Ovary (tissue), 3 donors: ENCODE measurements at regions not wholly inside any gene's neighbourhood (a gene's known extent, or its start where the extent isn't known, plus 50 kb on each side); places are given as distances from the start of the nearest gene placed in this dataset.
"Not testable (repeated sequence)": the region's sequence is repeated elsewhere in the genome, so short reads cannot be mapped to it uniquely, and the experiment has no call there.

Experiments used
- CTCF ChIP-seq, 3 donors: fragments of 450-650 bp in 2 of 3; fragments of 200-600 bp in 1 of 3; IDR thresholded peaks; one replicate each; pipeline versions ENCODE4 v1.5.1 to v1.8.0; 2016 to 2022; ENCODE audit warnings: antibody characterized with exemption in 3 of 3, mild to moderate bottlenecking in 1 of 3
- EP300 ChIP-seq: sonication (generic); formaldehyde crosslinking; IDR thresholded peaks from one replicate; pipeline ENCODE4 v1.6.1; 2017; ENCODE audit warnings: antibody characterized with exemption
- donor health status: DM: no; HTN: no; CAD: no.

GRCh38 chr1:125119566-125120205 lies 3934.9 kb downstream of the SRGAP2C start:
- TF ChIP-seq CTCF (IDR thresholded peaks at IDR 0.05); EP300: not testable (repeated sequence)
